SKM-1 treated with dmso at 0.1 percent for 144 hours (cell line): ENCODE measurements at regions not wholly inside any gene's neighbourhood (a gene's known extent, or its start where the extent isn't known, plus 50 kb on each side); places are given as distances from the start of the nearest gene placed in this dataset.
"Not testable (repeated sequence)": the region's sequence is repeated elsewhere in the genome, so short reads cannot be mapped to it uniquely, and the experiment has no call there.

ENCODE experiments used
- DNase-seq: peaks from one replicate; lab custom pipeline; 2025; ENCODE audit not compliant: unreplicated experiment; lab: John Stamatoyannopoulos, UW

DNA sequence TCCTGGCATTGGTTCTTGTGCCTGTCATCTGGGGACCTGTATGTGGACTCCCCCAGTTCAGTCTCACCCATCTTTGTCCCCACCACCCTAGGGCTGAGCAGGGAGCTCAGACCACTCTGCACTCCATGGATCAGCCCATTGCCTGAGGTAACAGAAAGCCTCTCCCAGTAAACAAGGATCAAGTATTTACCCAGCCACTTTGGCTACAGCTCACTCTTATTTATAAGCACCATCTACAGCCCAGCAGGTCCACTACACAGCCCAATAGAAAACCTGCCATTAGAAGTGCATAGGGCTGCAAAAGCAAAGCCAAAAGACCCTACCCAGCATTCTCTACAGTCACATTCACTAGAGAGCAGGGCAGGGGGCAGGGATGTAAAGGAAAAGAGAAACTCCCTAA lies 335.0 kb upstream of the SYNCRIP start:
- no peak for DNase-seq

GRCh38 chr6:85975957-85976356 lies 333.3 kb upstream of the SYNCRIP start:
- no peak for DNase-seq

DNA sequence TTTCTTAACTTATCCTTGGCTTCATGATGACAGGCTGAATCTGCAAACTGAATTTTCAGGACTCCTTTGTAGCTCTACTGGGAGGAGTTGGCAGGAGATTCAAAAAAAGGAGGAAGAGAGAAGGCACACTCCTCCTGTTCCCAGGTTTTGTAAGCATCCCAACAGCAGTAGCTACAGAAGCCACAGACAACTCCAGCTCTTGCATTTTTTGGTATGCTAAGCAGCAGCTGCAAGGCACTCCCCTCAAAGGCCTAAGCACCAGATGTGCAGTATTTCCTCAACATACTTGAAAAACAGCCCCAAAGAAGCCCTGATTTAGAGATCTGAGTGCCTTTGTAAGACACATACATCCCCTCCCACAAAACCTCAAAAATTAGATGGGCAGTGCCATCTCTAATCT lies 328.6 kb upstream of the SYNCRIP start:
- DNase-seq, result no peak

- DNase-seq, result no peak
Measured at GRCh38 chr6:85966828-85967227, 324.1 kb upstream of the SYNCRIP start.

DNA sequence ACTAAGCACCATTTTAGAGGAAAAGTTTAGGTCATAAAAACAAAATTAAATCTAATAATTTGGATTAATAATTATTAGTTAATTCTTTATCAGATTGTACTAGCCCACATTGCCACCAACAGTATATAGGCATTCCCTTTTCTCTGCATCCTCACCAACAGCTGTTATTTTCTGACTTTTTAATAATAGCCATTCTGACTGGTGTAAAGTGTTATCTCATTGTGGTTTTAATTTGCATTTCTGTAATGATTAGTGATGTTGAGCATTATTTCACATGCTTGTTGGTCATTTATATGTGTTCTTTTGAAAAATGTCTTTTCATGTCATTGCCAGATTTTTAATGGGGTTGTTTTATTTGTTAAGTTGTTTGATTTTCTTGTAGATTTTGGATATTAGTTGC lies 319.1 kb upstream of the SYNCRIP start:
- DNase-seq, result no peak

- no peak for DNase-seq
Measured at GRCh38 chr6:85961125-85961524, 318.4 kb upstream of the SYNCRIP start.

DNA sequence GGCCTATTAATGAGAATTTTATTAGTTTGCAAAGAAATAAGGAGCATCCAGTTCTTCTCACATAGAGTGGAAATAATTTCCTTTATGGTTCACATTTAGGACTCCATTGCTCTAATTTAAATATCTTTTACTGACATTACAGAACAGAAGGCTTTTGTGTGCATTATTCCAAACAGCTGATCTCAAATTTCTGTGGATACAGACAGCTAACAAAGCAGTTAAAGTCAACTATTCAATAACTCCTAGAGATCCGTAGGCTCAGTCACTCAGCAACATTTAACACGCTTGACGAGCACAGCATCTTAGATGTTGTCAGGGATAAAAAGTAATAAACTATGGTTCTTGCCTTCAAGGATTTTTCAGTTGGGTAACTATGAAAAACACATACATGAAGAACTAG lies 305.8 kb upstream of the SYNCRIP start:
- no peak for DNase-seq

DNA sequence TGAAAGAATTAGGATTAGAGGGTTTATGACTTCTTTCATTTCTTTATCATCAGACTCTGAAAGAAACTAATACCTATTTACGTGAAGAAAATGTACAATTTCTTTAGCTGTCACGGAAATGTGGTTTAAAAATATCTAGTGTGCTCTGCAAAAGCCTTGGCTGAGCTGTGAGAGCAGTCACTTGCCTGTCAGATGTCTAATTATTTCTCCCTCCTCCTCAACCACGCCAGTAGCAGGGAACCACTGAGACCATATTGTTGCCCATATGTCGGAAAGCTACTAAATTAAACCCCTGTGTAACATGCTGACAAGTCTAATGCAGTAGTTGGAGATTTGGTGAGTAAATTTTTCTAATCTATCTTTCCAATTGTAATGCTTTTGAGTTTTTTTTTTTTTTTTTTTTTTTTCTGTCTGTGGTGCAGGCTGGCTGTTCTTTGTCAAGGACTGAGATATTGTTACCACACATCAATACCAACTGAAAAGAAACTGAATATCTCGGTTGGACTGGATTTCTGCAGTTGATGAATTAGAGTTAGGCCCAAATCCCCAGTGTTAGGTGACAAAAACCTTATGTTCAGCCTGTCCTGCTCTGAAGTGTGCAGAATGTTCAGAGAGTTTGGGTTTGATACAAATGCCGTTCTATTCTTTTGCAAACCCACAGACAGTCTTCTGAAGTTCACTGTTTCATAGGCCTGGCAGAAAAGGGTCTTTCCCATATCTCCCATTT lies 302.9 kb upstream of the SYNCRIP start:
- DNase-seq, result no peak

DNA sequence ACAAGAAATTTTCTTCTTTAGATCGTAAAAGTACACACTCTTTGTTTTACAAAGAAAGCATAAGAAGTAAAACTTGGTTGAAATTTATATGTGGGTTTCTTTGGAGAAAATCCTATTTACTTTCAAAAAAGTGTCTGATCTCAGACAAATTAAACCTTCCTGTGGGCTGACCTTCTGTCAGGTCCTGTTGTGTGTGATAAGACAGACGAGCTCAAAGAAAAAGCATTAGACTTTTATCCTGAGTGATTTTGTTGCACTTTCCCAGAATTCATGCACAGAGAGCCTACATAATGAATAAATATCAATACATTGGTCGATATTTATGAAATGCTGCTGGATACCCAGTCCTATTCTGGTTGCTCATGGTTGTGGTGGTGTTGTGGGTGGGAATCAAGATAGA lies 302.1 kb upstream of the SYNCRIP start:
- no peak for DNase-seq

- DNase-seq, result no peak
Measured at GRCh38 chr6:85942844-85943243, 300.2 kb upstream of the SYNCRIP start.

DNA sequence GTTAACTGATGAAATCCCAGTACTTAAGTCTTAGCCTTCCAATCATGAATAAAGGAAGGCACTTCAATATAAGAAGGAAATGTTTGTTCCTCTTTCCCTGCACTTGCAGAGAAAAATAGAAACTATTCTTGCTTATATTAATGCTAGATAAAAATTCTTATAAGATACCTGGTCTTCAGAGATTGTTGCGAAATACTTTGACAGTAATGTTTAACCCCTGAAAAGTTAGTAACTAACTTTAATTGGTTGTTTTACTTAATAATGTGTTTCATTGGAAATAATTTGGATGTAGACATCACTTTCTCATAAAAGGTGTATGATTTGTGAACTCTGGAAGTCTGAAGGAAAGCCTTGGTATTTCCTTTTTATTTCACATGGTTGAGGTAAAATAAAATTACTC lies 294.2 kb upstream of the SYNCRIP start:
- DNase-seq, result no peak

DNA sequence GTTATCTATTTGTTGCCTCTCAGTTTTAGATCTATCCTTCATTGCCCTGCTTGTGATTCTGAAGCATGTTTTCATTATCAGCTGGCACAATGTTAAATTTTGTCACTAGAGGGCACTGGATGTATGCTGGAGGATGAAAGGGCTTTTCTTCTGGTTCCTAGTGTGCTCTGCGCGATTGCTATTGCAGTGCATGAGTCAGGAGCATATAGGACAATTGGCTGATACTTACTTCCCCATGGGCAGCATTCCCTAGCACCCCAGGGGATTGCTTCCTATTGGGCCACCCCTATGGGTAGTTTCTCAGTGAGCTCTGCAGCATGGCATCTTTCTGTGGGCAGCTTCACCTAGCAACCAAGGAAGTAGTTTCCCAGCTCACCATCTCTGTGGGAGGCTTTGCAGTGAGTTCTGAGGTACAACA lies 280.3 kb upstream of the SYNCRIP start:
- peak; percentile 58 for DNase-seq

DNA sequence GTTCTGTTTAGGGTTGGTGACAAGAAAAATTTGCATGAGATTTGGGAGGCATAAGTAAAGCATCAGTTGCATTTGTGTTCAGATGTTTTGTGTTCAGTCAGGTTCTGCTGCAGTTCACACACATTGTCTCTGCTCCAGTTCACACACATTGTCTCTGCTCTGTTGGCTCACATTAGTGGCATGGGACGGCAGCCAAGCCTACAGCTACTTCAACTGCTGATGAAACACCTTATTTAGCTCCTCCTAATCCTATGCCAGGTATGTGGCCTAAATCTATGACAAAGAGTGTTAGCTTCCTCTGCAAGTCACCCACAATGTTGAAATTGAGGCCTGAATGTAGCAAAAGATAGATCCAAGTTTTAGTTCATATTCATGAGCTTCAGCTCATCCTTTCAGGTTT lies 278.1 kb upstream of the SYNCRIP start:
- DNase-seq, result no peak

GRCh38 chr6:85917522-85917921 lies 274.8 kb upstream of the SYNCRIP start:
- DNase-seq, result no peak

DNA sequence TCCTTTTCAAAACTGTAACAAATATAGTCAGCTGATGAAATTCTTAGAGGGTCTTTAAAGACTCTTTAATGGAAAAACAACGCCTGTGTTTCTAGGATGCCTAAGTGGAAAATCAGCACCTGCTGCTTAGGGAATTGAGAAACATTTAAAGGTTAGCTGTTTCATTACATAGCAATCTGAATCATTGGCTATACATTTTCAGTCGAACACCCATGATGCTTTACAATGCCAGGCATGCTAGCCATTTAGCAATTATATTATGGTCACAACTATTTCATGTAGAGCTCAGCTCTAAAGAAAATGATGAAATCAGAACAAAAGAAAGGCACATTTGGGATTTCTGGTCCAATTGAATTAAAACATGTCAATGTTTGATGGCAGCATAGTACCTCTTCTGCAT lies 270.3 kb upstream of the SYNCRIP start:
- no peak for DNase-seq

GRCh38 chr6:85912582-85912981 lies 269.9 kb upstream of the SYNCRIP start:
- DNase-seq, result no peak

- no peak for DNase-seq
Measured at GRCh38 chr6:85911067-85911466, 268.4 kb upstream of the SYNCRIP start.

DNA sequence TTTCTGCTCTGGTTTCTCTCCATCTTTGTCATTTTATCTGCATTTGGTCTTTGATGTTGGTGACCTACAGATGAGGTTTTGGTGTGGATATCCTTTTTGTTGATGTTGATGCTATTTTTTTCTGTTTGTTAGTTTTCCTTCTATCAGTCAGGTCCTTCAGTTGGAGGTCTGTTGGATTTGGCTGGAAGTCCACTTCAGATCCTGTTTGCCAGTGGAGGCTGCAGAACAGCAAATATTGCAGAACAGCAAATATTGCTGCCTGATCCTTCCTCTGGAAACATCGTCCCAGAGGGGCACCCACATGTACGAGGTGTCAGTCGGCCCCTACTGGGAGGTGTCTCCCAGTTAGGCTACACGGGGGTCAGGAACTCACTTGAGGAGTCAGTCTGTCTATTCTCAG lies 265.4 kb upstream of the SYNCRIP start:
- DNase-seq, result not testable (repeated sequence)

DNA sequence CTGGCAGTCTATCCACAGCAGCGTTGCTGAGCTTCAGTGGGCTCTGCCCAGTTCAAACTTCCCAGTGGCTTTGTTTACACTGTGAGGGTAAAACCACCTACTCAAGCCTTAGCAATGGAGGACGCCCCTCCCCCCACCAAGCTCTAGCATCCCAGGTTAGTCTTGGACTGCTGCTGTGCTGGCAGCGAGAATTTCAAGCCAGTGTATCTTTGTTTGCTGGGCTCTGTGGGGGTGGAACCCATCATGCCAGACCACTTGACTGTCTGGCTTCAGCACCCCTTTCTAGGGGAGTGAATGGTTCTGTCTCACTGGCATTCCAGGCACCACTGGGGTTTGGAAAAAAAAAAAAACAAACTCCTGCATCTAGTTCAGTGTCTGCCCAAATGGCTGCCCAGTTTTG lies 249.7 kb upstream of the SYNCRIP start:
- no peak for DNase-seq

DNA sequence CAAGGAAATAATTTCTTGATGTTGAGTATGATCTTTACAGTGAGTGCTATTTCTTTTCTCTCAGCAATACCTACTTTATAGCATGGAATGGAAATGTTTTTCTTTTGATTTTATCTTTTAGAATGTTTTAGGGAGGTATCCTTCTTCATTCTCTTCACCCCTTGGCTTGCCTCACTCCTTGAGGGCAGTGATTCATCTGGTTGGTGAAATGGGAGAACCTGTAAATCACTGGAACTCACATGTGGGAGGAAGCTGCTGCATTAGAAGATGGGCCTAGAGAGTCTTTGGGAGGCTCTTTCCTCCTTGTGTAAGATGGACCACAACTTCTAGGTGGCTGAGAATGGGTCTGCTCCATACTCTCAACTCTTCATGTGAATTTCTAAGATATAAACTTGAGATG lies 244.8 kb upstream of the SYNCRIP start:
- DNase-seq, result no peak

DNA sequence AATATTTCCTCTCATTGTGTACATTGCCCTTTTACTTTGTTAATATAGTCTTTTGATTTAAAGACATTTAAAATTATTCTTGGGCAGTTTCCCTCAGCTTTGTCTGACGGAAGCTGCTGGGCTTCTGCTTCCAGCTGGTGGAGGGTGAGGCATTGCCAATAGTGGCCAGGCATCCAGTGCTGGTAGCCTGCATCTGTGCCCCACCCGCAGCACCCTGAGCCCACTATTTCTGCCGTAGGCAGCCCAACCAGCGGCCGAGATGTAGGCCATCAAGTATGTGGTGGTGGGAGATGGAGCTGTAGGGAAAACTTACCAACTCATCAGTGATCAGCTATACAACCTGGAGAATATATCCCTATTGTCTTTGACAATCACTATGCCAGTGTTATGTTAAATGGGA lies 226.0 kb upstream of the SYNCRIP start:
- no peak for DNase-seq

GRCh38 chr6:85867595-85867994 lies 224.9 kb upstream of the SYNCRIP start:
- DNase-seq, result no peak

- DNase-seq, result no peak
Measured at GRCh38 chr6:85866758-85867401, 224.2 kb upstream of the SYNCRIP start.
